ENCODE measurements at regions not wholly inside any gene's neighbourhood (a gene's known extent, or its start where the extent isn't known, plus 50 kb on each side); places are given as distances from the start of the nearest gene placed in this dataset.

- no peak overlapping the region for H3K4me2 ChIP-seq (ENCODE audit: low read length)
Measured at GRCh38 chr13:36750046-36750445, 69.0 kb upstream of the RFXAP start.

DNA sequence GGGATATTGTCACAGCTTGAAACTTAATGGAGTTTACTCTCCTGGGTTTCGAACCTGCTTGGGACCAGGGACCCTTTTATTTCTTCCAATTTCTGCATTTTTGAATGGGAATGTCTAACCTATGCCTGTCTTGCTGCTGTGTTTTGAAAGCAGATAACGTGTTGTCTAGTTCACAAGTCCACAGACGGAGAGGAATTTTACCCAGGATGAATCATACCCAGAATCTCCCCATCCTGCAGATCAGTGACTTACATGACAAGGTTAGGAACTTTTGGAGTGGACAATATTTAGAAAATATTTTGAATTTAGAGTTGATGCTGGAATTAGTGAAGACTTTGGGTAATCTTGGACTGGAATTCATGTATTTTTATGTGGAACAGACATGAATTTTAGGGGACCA is 68.6 kb upstream of the RFXAP start:
- H3K4me1 ChIP-seq (ENCODE audit: insufficient read depth, low read length): no peaks in the 10 kb centered on the region

More at GRCh38 chr13:36750046-36750445, 69.0 kb upstream of the RFXAP start:
- Histone ChIP-seq H3K79me2 (ENCODE audit: insufficient read depth, low read length) (no peaks in the 10 kb centered on the region), H3K4me1 (ENCODE audit: insufficient read depth, low read length) (no peaks in the 10 kb centered on the region), H2AFZ (ENCODE audit: low read depth, low read length) (no peak overlapping the region), H3K4me3 (ENCODE audit: insufficient read depth, low read depth, low read length) (no peak overlapping the region), H3K9ac (ENCODE audit: low read length) (no peak overlapping the region), H3K9me3 (ENCODE audit: insufficient read depth, low read depth, low read length) (no peaks in the 10 kb centered on the region), H4K20me1 (ENCODE audit: insufficient read depth, low read length) (no peaks in the 10 kb centered on the region), H3K36me3 (ENCODE audit: insufficient read depth, low read length) (no peaks in the 10 kb centered on the region), H3K27me3 (ENCODE audit: insufficient read depth, low read length) (no peaks in the 10 kb centered on the region), H3K27ac (ENCODE audit: low read depth, low read length) (no peak overlapping the region)
- peaks cover 1% of the 10 kb centered on the region for H3K4me1 Mint-ChIP-seq (ENCODE audit: low read depth, unreplicated experiment)
- peaks cover 9% of the 10 kb centered on the region for H3K9me3 Mint-ChIP-seq (ENCODE audit: unreplicated experiment)
- H3K27me3 Mint-ChIP-seq (ENCODE audit: low read depth, unreplicated experiment): no peaks in the 10 kb centered on the region
- DNase-seq (ENCODE audit: low read depth) (no peak), FAIRE-seq (no peak)
- H3K4me3 Mint-ChIP-seq (ENCODE audit: unreplicated experiment): no peak overlapping the region
- H3K27ac Mint-ChIP-seq (ENCODE audit: unreplicated experiment): no peak overlapping the region
- H3K36me3 Mint-ChIP-seq (ENCODE audit: low read depth, unreplicated experiment): no peaks in the 10 kb centered on the region
- TF ChIP-seq, protein P1, sequence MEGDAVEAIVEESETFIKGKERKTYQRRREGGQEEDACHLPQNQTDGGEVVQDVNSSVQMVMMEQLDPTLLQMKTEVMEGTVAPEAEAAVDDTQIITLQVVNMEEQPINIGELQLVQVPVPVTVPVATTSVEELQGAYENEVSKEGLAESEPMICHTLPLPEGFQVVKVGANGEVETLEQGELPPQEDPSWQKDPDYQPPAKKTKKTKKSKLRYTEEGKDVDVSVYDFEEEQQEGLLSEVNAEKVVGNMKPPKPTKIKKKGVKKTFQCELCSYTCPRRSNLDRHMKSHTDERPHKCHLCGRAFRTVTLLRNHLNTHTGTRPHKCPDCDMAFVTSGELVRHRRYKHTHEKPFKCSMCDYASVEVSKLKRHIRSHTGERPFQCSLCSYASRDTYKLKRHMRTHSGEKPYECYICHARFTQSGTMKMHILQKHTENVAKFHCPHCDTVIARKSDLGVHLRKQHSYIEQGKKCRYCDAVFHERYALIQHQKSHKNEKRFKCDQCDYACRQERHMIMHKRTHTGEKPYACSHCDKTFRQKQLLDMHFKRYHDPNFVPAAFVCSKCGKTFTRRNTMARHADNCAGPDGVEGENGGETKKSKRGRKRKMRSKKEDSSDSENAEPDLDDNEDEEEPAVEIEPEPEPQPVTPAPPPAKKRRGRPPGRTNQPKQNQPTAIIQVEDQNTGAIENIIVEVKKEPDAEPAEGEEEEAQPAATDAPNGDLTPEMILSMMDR (IDR thresholded peaks at IDR 0.05; ENCODE audit: insufficient read depth, low read depth, low read length): no peak
- no peak for TF ChIP-seq EZH2 (IDR thresholded peaks at IDR 0.05; ENCODE audit: insufficient read depth, low read length)

GRCh38 chr13:36750946-36751345 is 68.1 kb upstream of the RFXAP start:
- Histone ChIP-seq H3K9ac (ENCODE audit: low read length) (no peak overlapping the region), H3K4me2 (ENCODE audit: low read length) (no peak overlapping the region), H3K4me3 (ENCODE audit: insufficient read depth, low read depth, low read length) (no peak overlapping the region), H3K27ac (ENCODE audit: low read depth, low read length) (no peak overlapping the region), H3K79me2 (ENCODE audit: insufficient read depth, low read length) (no peaks in the 10 kb centered on the region), H3K9me3 (ENCODE audit: insufficient read depth, low read depth, low read length) (no peaks in the 10 kb centered on the region), H3K27me3 (ENCODE audit: insufficient read depth, low read length) (peaks cover 3% of the 10 kb centered on the region), H3K36me3 (ENCODE audit: insufficient read depth, low read length) (no peaks in the 10 kb centered on the region), H4K20me1 (ENCODE audit: insufficient read depth, low read length) (no peaks in the 10 kb centered on the region), H2AFZ (ENCODE audit: low read depth, low read length) (no peak overlapping the region), H3K4me1 (ENCODE audit: insufficient read depth, low read length) (no peaks in the 10 kb centered on the region)
- H3K9me3 Mint-ChIP-seq (ENCODE audit: unreplicated experiment): peaks cover 9% of the 10 kb centered on the region
- TF ChIP-seq, protein P1 (IDR thresholded peaks at IDR 0.05; ENCODE audit: insufficient read depth, low read depth, low read length): no peak
- no peak for TF ChIP-seq EZH2 (IDR thresholded peaks at IDR 0.05; ENCODE audit: insufficient read depth, low read length)
- H3K27ac Mint-ChIP-seq (ENCODE audit: unreplicated experiment): no peak overlapping the region
- no peak for FAIRE-seq
- H3K36me3 Mint-ChIP-seq (ENCODE audit: low read depth, unreplicated experiment): no peaks in the 10 kb centered on the region
- no peak for DNase-seq (ENCODE audit: low read depth)
- no peaks in the 10 kb centered on the region for H3K27me3 Mint-ChIP-seq (ENCODE audit: low read depth, unreplicated experiment)
- no peak overlapping the region for H3K4me3 Mint-ChIP-seq (ENCODE audit: unreplicated experiment)
- H3K4me1 Mint-ChIP-seq (ENCODE audit: low read depth, unreplicated experiment): peaks cover 1% of the 10 kb centered on the region

More for the DNA sequence above, 68.6 kb upstream of the RFXAP start:
- Histone ChIP-seq H4K20me1 (ENCODE audit: insufficient read depth, low read length) (no peaks in the 10 kb centered on the region), H3K9me3 (ENCODE audit: insufficient read depth, low read depth, low read length) (no peaks in the 10 kb centered on the region), H3K9ac (ENCODE audit: low read length) (no peak overlapping the region), H3K27ac (ENCODE audit: low read depth, low read length) (no peak overlapping the region), H3K27me3 (ENCODE audit: insufficient read depth, low read length) (peaks cover 3% of the 10 kb centered on the region), H3K36me3 (ENCODE audit: insufficient read depth, low read length) (no peaks in the 10 kb centered on the region), H2AFZ (ENCODE audit: low read depth, low read length) (no peak overlapping the region), H3K79me2 (ENCODE audit: insufficient read depth, low read length) (no peaks in the 10 kb centered on the region), H3K4me3 (ENCODE audit: insufficient read depth, low read depth, low read length) (no peak overlapping the region), H3K4me2 (ENCODE audit: low read length) (no peak overlapping the region)
- Mint-ChIP-seq H3K36me3 (ENCODE audit: low read depth, unreplicated experiment) (no peaks in the 10 kb centered on the region), H3K4me1 (ENCODE audit: low read depth, unreplicated experiment) (peaks cover 1% of the 10 kb centered on the region), H3K9me3 (ENCODE audit: unreplicated experiment) (peaks cover 9% of the 10 kb centered on the region), H3K27me3 (ENCODE audit: low read depth, unreplicated experiment) (no peaks in the 10 kb centered on the region), H3K4me3 (ENCODE audit: unreplicated experiment) (no peak overlapping the region), H3K27ac (ENCODE audit: unreplicated experiment) (peak overlapping the region; percentile 36)
- DNase-seq (ENCODE audit: low read depth) (peak; percentile 19), FAIRE-seq (no peak)
- TF ChIP-seq, protein P1 (IDR thresholded peaks at IDR 0.05; ENCODE audit: insufficient read depth, low read depth, low read length): no peak
- TF ChIP-seq EZH2 (IDR thresholded peaks at IDR 0.05; ENCODE audit: insufficient read depth, low read length): no peak

Data from astrocyte (in vitro differentiated cells and primary cell).